HUES64 (cell line): ENCODE measurements at regions not wholly inside any gene's neighbourhood (a gene's known extent, or its start where the extent isn't known, plus 50 kb on each side); places are given as distances from the start of the nearest gene placed in this dataset.

ENCODE experiments used
- H3K27ac ChIP-seq: 2 replicates; pipeline ENCODE4 v1.7.0; 2013; ENCODE audit warnings: low read depth, low read length, inconsistent platforms
- H3K27me3 ChIP-seq: 2 replicates; pipeline ENCODE4 v1.6.1; 2013; ENCODE audit warnings: mild to moderate bottlenecking, low read length; ENCODE audit not compliant: insufficient read depth
- H3K36me3 ChIP-seq: 2 replicates; pipeline ENCODE4 v1.6.1; 2013; ENCODE audit warnings: mild to moderate bottlenecking, low read length; ENCODE audit not compliant: insufficient read depth
- H3K4me1 ChIP-seq: 2 replicates; pipeline ENCODE4 v1.6.1; 2013; ENCODE audit warnings: mild to moderate bottlenecking, low read length, moderate library complexity; ENCODE audit not compliant: insufficient read depth
- H3K4me3 ChIP-seq: 2 replicates; pipeline ENCODE4 v1.5.1; 2013; ENCODE audit warnings: mild to moderate bottlenecking, low read length, moderate library complexity
- H3K9ac ChIP-seq: 2 replicates; pipeline ENCODE4 v1.6.1; 2013; ENCODE audit warnings: mild to moderate bottlenecking, low read depth, low read length
- H3K9me3 ChIP-seq: 2 replicates; pipeline ENCODE4 v1.6.1; 2013; ENCODE audit warnings: low read depth, low read length; ENCODE audit not compliant: insufficient read depth
- WGBS: fragments of 150-250, 120-280 bp; methylation state at CpG from one replicate; pipeline ENCODE4 v1.1.7; 2013; ENCODE audit warnings: missing lambda C conversion rate; 5-methylcytosine and 5-hydroxymethylcytosine counted together

DNA sequence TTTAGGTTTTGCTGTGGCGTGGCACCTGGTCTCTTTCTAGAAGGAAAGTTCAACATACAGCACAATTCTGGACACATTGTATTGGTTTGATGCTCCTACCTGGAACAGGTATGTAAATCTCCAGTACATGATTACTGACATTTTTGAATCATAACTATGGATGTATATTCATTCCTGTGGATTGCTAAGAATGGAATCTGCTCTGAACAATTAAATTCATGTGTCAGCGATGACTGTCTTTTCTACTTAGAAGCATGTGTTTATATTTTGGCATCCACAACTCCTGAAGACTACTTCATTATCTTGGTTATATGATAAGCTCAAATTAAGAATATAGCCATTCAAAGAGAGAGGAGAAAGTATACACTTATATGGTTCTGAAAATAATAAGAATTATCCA is 291.8 kb downstream of the CHRM3 start:
- H3K9me3 ChIP-seq = no peaks in the 10 kb centered on the region
- H3K27me3 ChIP-seq = no peaks in the 10 kb centered on the region
- no peak overlapping the region for H3K4me3 ChIP-seq
- H3K9ac ChIP-seq = no peak overlapping the region
- no peaks in the 10 kb centered on the region for H3K36me3 ChIP-seq
- no peak overlapping the region for H3K27ac ChIP-seq
- WGBS = 94% methylated on average over 2 of the region's 2 CpGs
- H3K4me1 ChIP-seq = peaks cover 7% of the 10 kb centered on the region; the same call in 1 of the 2 replicates

DNA sequence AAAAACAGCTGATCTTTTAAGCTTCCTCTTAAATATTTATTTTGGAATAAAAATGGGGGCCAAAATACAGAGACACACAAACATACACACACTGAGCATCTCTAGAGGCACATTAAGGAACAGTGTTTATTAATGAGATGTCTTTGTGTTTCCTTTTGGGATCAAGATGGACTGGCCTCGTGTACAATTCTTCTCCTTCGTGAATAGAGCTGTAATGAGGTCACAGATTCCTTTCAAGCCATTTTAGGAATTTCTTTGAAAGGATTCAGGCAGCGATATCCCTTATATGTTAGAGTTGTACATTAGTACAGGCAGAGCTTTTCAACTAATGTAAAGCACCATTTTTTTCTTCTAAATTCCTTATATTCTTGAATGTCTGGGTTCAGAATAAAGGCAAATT is 295.7 kb downstream of the CHRM3 start:
- H3K27ac ChIP-seq = no peak overlapping the region
- no peaks in the 10 kb centered on the region for H3K27me3 ChIP-seq
- H3K9me3 ChIP-seq = no peaks in the 10 kb centered on the region
- 92% methylated on average over 3 of the region's 3 CpGs for WGBS
- no peaks in the 10 kb centered on the region for H3K36me3 ChIP-seq
- no peak overlapping the region for H3K9ac ChIP-seq
- H3K4me1 ChIP-seq = no peaks in the 10 kb centered on the region
- no peak overlapping the region for H3K4me3 ChIP-seq

DNA sequence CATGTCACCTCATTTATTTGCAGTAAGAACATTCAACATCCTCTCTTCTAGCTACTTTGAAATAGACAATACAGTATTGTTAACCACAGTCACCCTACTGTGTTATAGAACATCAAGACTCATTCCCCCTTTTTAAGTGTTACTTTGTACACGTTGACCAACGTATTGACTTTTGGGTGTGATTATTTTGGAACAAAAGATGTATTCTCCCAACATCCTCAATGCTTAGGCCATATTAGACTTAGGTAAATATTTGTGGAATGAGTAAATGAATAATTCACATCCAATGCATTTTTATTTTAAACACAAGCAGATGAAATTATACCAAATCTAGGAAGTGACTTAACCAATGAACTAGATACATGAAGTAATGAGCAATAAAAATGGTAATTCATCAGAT is 296.6 kb downstream of the CHRM3 start:
- Histone ChIP-seq H3K9me3 (no peaks in the 10 kb centered on the region), H3K36me3 (no peaks in the 10 kb centered on the region), H3K27me3 (no peaks in the 10 kb centered on the region), H3K27ac (no peak overlapping the region), H3K4me1 (no peaks in the 10 kb centered on the region), H3K9ac (no peak overlapping the region), H3K4me3 (no peak overlapping the region)
- whole genome bisulfite sequencing = no CpG with 5 or more reads among the region's 2 CpGs

GRCh38 chr1:239686386-239686785 is 300.0 kb downstream of the CHRM3 start:
- Histone ChIP-seq H3K27ac (no peak overlapping the region), H3K36me3 (no peaks in the 10 kb centered on the region), H3K9ac (no peak overlapping the region), H3K9me3 (no peaks in the 10 kb centered on the region), H3K27me3 (no peaks in the 10 kb centered on the region), H3K4me1 (no peaks in the 10 kb centered on the region), H3K4me3 (no peak overlapping the region)
- WGBS = 91% methylated on average over 2 of the region's 2 CpGs

GRCh38 chr1:239696317-239696716 is 309.9 kb downstream of the CHRM3 start:
- Histone ChIP-seq H3K4me1 (no peaks in the 10 kb centered on the region), H3K4me3 (no peak overlapping the region), H3K27me3 (no peaks in the 10 kb centered on the region), H3K36me3 (no peaks in the 10 kb centered on the region), H3K27ac (no peak overlapping the region), H3K9me3 (no peaks in the 10 kb centered on the region), H3K9ac (no peak overlapping the region)
- 96% methylated on average over 2 of the region's 2 CpGs for WGBS

DNA sequence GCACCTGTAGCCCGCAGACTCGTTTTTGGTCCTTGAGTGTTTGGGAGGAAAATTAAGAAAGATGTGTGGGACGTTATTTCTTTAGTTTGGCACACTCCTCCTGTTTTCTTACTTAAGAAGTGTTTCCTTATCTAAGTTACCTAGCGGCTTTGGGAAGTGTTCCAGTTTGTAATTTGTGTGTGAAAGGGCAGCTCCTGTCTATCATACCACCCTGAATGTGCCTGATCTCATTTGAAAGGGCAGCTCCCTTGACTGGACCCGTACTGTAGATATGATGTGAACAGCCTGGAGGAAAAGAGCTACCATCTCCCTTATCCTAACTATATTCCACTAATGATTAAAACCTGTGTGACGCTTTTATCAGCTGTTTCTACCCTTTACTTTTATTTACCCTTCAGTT is 314.3 kb downstream of the CHRM3 start:
- 96% methylated on average over 6 of the region's 6 CpGs for WGBS
- H3K27ac ChIP-seq = no peak overlapping the region
- no peaks in the 10 kb centered on the region for H3K36me3 ChIP-seq
- no peaks in the 10 kb centered on the region for H3K27me3 ChIP-seq
- no peak overlapping the region for H3K9ac ChIP-seq
- no peak overlapping the region for H3K4me3 ChIP-seq
- H3K4me1 ChIP-seq = no peaks in the 10 kb centered on the region
- no peaks in the 10 kb centered on the region for H3K9me3 ChIP-seq

DNA sequence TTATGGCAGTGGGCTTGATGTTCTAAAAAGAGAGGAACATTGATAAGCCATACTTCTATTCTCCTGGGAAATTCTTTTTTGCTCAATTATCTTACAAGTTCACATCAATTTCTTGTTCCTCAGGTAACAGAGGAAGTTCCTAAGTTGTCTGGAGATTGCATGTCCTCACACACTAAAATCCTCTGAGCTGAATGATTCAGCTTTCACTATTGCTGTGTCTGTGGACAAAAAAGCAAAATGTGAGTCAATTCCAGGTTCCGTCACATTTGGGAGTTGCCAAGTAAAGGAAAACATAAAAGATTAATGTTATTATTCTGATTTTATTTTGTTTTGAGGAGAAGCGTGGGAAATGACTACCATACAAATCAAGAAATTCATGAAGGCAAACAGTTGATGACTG is 316.7 kb downstream of the CHRM3 start:
- H3K4me3 ChIP-seq = no peak overlapping the region
- H3K9me3 ChIP-seq = no peaks in the 10 kb centered on the region
- no peaks in the 10 kb centered on the region for H3K27me3 ChIP-seq
- H3K4me1 ChIP-seq = no peaks in the 10 kb centered on the region
- WGBS = 96% methylated on average over 2 of the region's 2 CpGs
- H3K27ac ChIP-seq = no peak overlapping the region
- no peaks in the 10 kb centered on the region for H3K36me3 ChIP-seq
- H3K9ac ChIP-seq = no peak overlapping the region

GRCh38 chr1:239706245-239706892 is 320.0 kb downstream of the CHRM3 start:
- 76% methylated on average over 5 of the region's 5 CpGs for WGBS
- Histone ChIP-seq H3K9ac (no peak overlapping the region), H3K27ac (no peak overlapping the region), H3K36me3 (no peaks in the 10 kb centered on the region), H3K4me1 (no peaks in the 10 kb centered on the region), H3K9me3 (no peaks in the 10 kb centered on the region), H3K27me3 (no peaks in the 10 kb centered on the region), H3K4me3 (no peak overlapping the region)

- H3K9me3 ChIP-seq = no peaks in the 10 kb centered on the region
- no peaks in the 10 kb centered on the region for H3K27me3 ChIP-seq
- H3K36me3 ChIP-seq = no peaks in the 10 kb centered on the region
- no peak overlapping the region for H3K27ac ChIP-seq
- H3K4me3 ChIP-seq = no peak overlapping the region
- H3K9ac ChIP-seq = no peak overlapping the region
- H3K4me1 ChIP-seq = peaks cover 12% of the 10 kb centered on the region
Observed at GRCh38 chr1:239707615-239708014, 321.2 kb downstream of the CHRM3 start.

DNA sequence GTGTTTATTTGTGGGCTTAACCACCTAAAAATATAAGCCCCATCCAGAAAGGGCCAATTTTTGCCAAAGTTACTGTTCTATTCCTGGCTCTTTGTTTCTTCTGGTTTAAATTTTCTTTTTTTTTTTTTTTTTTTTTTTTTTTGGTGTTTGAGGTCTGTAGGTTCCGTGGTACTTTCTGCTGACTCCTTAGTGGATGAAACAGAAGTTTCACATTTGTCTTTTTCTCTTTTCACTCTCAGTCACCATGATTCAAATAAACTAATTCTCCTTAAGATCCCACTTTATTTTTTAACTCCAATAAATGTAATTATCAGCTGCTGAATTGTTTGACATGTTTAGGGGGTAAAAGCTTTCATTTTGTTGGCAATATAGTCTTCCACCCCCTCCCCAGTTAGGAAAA is 322.3 kb downstream of the CHRM3 start:
- H3K27me3 ChIP-seq = no peaks in the 10 kb centered on the region
- H3K4me3 ChIP-seq = no peak overlapping the region
- no peaks in the 10 kb centered on the region for H3K36me3 ChIP-seq
- no peaks in the 10 kb centered on the region for H3K9me3 ChIP-seq
- no CpG with 5 or more reads among the region's 1 CpG for WGBS
- H3K9ac ChIP-seq = no peak overlapping the region
- H3K27ac ChIP-seq = no peak overlapping the region
- H3K4me1 ChIP-seq = peaks cover 15% of the 10 kb centered on the region

GRCh38 chr1:239711768-239712167 is 325.4 kb downstream of the CHRM3 start:
- H3K27ac ChIP-seq = no peak overlapping the region
- H3K36me3 ChIP-seq = no peaks in the 10 kb centered on the region
- WGBS = 77% methylated on average over 1 of the region's 1 CpG
- no peaks in the 10 kb centered on the region for H3K9me3 ChIP-seq
- no peaks in the 10 kb centered on the region for H3K27me3 ChIP-seq
- no peak overlapping the region for H3K4me3 ChIP-seq
- peaks cover 15% of the 10 kb centered on the region for H3K4me1 ChIP-seq
- H3K9ac ChIP-seq = no peak overlapping the region
